OCI-M1 (cell line): ENCODE measurements at regions not wholly inside any gene's neighbourhood (a gene's known extent, or its start where the extent isn't known, plus 50 kb on each side); places are given as distances from the start of the nearest gene placed in this dataset.
"Not testable (repeated sequence)": the region's sequence is repeated elsewhere in the genome, so short reads cannot be mapped to it uniquely, and the experiment has no call there.

ENCODE experiments used
- DNase-seq: peaks from one replicate; lab custom pipeline; 2025; lab: John Stamatoyannopoulos, UW

GRCh38 chr4:146124023-146124680 is 51.4 kb upstream of the LSM6 start:
- DNase-seq, result no peak

- no peak for DNase-seq
Measured at GRCh38 chr4:146123231-146123630, 52.3 kb upstream of the LSM6 start.

GRCh38 chr4:146122398-146122797 is 53.1 kb upstream of the LSM6 start:
- DNase-seq, result no peak

GRCh38 chr4:146121757-146122156 is 53.8 kb upstream of the LSM6 start:
- no peak for DNase-seq

- DNase-seq, result no peak
Measured at GRCh38 chr4:146119845-146120404, 55.6 kb upstream of the LSM6 start.

- no peak for DNase-seq
Measured at GRCh38 chr4:146114066-146114465, 61.5 kb upstream of the LSM6 start.

- DNase-seq, result no peak
Measured at GRCh38 chr4:146113171-146113570, 62.3 kb upstream of the LSM6 start.

GRCh38 chr4:146112389-146112788 is 63.1 kb upstream of the LSM6 start:
- DNase-seq, result no peak

GRCh38 chr4:146110871-146111485 is 64.5 kb upstream of the LSM6 start:
- no peak for DNase-seq

- no peak for DNase-seq
Measured at GRCh38 chr4:146108756-146109155, 66.8 kb upstream of the LSM6 start.

- no peak for DNase-seq
Measured at GRCh38 chr4:146107587-146108240, 67.8 kb upstream of the LSM6 start.

- peak; percentile 17 for DNase-seq
Measured at GRCh38 chr4:146105464-146105863, 70.1 kb upstream of the LSM6 start.

GRCh38 chr4:146104541-146104940 is 71.0 kb upstream of the LSM6 start:
- DNase-seq, result no peak

- DNase-seq, result not testable (repeated sequence)
Measured at GRCh38 chr4:146104052-146104451, 71.5 kb upstream of the LSM6 start.

- no peak for DNase-seq
Measured at GRCh38 chr4:146099585-146099984, 75.9 kb upstream of the LSM6 start.

- DNase-seq, result no peak
Measured at GRCh38 chr4:146098978-146099377, 76.5 kb upstream of the LSM6 start.

- no peak for DNase-seq
Measured at GRCh38 chr4:146098397-146098796, 77.1 kb upstream of the LSM6 start.

GRCh38 chr4:146096371-146096770 is 79.1 kb upstream of the LSM6 start:
- DNase-seq, result no peak

GRCh38 chr4:146095860-146096259 is 79.7 kb upstream of the LSM6 start:
- DNase-seq, result no peak

- DNase-seq, result peak; percentile 75
Measured at GRCh38 chr4:146095091-146095690, 80.3 kb upstream of the LSM6 start.

GRCh38 chr4:146088690-146089089 is 86.8 kb upstream of the LSM6 start:
- no peak for DNase-seq

GRCh38 chr4:146087856-146088255 is 87.7 kb upstream of the LSM6 start:
- no peak for DNase-seq

- no peak for DNase-seq
Measured at GRCh38 chr4:146076081-146076480, 99.4 kb upstream of the LSM6 start.
